Loucy (cell line): ENCODE measurements at regions not wholly inside any gene's neighbourhood (a gene's known extent, or its start where the extent isn't known, plus 50 kb on each side); places are given as distances from the start of the nearest gene placed in this dataset.

ENCODE experiments used
- H2AFZ ChIP-seq: fragments of 200-600 bp; sonication (generic); 2 replicates; pipeline ENCODE4 v1.6.0; 2016; ENCODE audit warnings: antibody characterized with exemption, mild to moderate bottlenecking, low read length, moderate library complexity
- H3F3A ChIP-seq: fragments of 200-600 bp; 2 replicates; pipeline ENCODE4 v1.6.0; 2016; ENCODE audit warnings: antibody characterized with exemption, low read depth, mild to moderate bottlenecking
- H3K27me3 ChIP-seq: fragments of 200-600 bp; sonication (generic); 2 replicates; pipeline ENCODE4 v1.6.1; 2014; ENCODE audit warnings: low read length, mild to moderate bottlenecking; ENCODE audit not compliant: insufficient read depth, poor library complexity, severe bottlenecking
- H3K36me3 ChIP-seq: fragments of 200-600 bp; sonication (generic); 2 replicates; pipeline ENCODE4 v1.6.1; 2016; ENCODE audit warnings: low read length; ENCODE audit not compliant: insufficient read depth
- H3K4me1 ChIP-seq: fragments of 200-600 bp; sonication (generic); 2 replicates; pipeline ENCODE4 v1.5.1; 2014; ENCODE audit warnings: low read length, mild to moderate bottlenecking; ENCODE audit not compliant: insufficient read depth, poor library complexity, severe bottlenecking
- H3K4me2 ChIP-seq: fragments of 200-600 bp; sonication (generic); 2 replicates; pipeline ENCODE4 v1.6.0; 2014; ENCODE audit warnings: antibody characterized with exemption, low read length, low read depth, mild to moderate bottlenecking; ENCODE audit not compliant: poor library complexity, severe bottlenecking
- H3K4me3 ChIP-seq: fragments of 200-600 bp; sonication (generic); 2 replicates; pipeline ENCODE4 v1.5.1; 2014; ENCODE audit warnings: low read length, mild to moderate bottlenecking, mixed read lengths; ENCODE audit not compliant: poor library complexity, severe bottlenecking
- H3K79me2 ChIP-seq: fragments of 200-600 bp; sonication (generic); 2 replicates; pipeline ENCODE4 v1.6.1; 2014; ENCODE audit warnings: low read length; ENCODE audit not compliant: insufficient read depth
- H3K9ac ChIP-seq: fragments of 200-600 bp; sonication (generic); 2 replicates; pipeline ENCODE4 v1.6.0; 2014; ENCODE audit warnings: mild to moderate bottlenecking, low read depth, low read length, moderate library complexity; ENCODE audit not compliant: poor library complexity, severe bottlenecking
- H3K9me2 ChIP-seq: fragments of 200-600 bp; sonication (generic); replicated peaks from 2 replicates; pipeline ENCODE4 v1.6.1; 2016; ENCODE audit warnings: low read depth, low read length, mixed read lengths
- H3K9me3 ChIP-seq: fragments of 200-600 bp; sonication (generic); 2 replicates; pipeline ENCODE4 v1.6.1; 2014; ENCODE audit warnings: mild to moderate bottlenecking, antibody characterized with exemption, low read length, low read depth; ENCODE audit not compliant: insufficient read depth
- H4K20me1 ChIP-seq: fragments of 200-600 bp; sonication (generic); 2 replicates; pipeline ENCODE4 v1.6.0; 2014; ENCODE audit warnings: antibody characterized with exemption, low read length, mild to moderate bottlenecking; ENCODE audit not compliant: insufficient read depth, poor library complexity, severe bottlenecking
- CTCF ChIP-seq: fragments of 200-600 bp; sonication (generic); conservative IDR thresholded peaks from 2 replicates; pipeline ENCODE4 v1.5.1; 2014; ENCODE audit warnings: mild to moderate bottlenecking, antibody characterized with exemption, low read length
- EZH2phosphoT487 ChIP-seq: fragments of 200-600 bp; IDR thresholded peaks from 2 replicates; pipeline ENCODE4 v1.6.1; 2018; ENCODE audit warnings: antibody characterized with exemption, mild to moderate bottlenecking, moderate library complexity, borderline replicate concordance

- peak overlapping the region; percentile 5 for H3K4me2 ChIP-seq
- no peak overlapping the region for H3K9ac ChIP-seq
- no peaks in the 10 kb centered on the region for H4K20me1 ChIP-seq
- peak overlapping the region; percentile 80 for H2AFZ ChIP-seq
- no peak overlapping the region for H3K4me3 ChIP-seq
- H3K9me2 ChIP-seq: no peaks in the 10 kb centered on the region
- no peaks in the 10 kb centered on the region for H3K9me3 ChIP-seq
- no peaks in the 10 kb centered on the region for H3F3A ChIP-seq
- TF ChIP-seq EZH2phosphoT487 (no peak), CTCF (no peak)
- H3K79me2 ChIP-seq: no peaks in the 10 kb centered on the region
- no peaks in the 10 kb centered on the region for H3K36me3 ChIP-seq
- H3K27me3 ChIP-seq: no peaks in the 10 kb centered on the region
- H3K4me1 ChIP-seq: peaks cover 20% of the 10 kb centered on the region
Observed at GRCh38 chr6:7041511-7042026, 66.2 kb upstream of the RREB1 start.

GRCh38 chr6:7042056-7042653, 65.6 kb upstream of the RREB1 start:
- H3K9me3 ChIP-seq: no peaks in the 10 kb centered on the region
- no peaks in the 10 kb centered on the region for H3K27me3 ChIP-seq
- H4K20me1 ChIP-seq: no peaks in the 10 kb centered on the region
- no peaks in the 10 kb centered on the region for H3K79me2 ChIP-seq
- H3K36me3 ChIP-seq: no peaks in the 10 kb centered on the region
- no peaks in the 10 kb centered on the region for H3K9me2 ChIP-seq
- TF ChIP-seq CTCF (no peak), EZH2phosphoT487 (no peak)
- H3F3A ChIP-seq: no peaks in the 10 kb centered on the region
- peak overlapping the region; percentile 5 for H3K4me2 ChIP-seq
- H2AFZ ChIP-seq: peak overlapping the region; percentile 80
- H3K4me1 ChIP-seq: peaks cover 25% of the 10 kb centered on the region
- no peak overlapping the region for H3K4me3 ChIP-seq
- no peak overlapping the region for H3K9ac ChIP-seq

GRCh38 chr6:7042654-7043545, 64.9 kb upstream of the RREB1 start:
- H3K36me3 ChIP-seq: no peaks in the 10 kb centered on the region
- peak overlapping the region; percentile 5 for H3K4me2 ChIP-seq
- no peak overlapping the region for H3K4me3 ChIP-seq
- H3K27me3 ChIP-seq: no peaks in the 10 kb centered on the region
- peak overlapping the region; percentile 80 for H2AFZ ChIP-seq
- TF ChIP-seq CTCF (no peak), EZH2phosphoT487 (no peak)
- no peaks in the 10 kb centered on the region for H3K9me2 ChIP-seq
- H3K4me1 ChIP-seq: peaks cover 32% of the 10 kb centered on the region
- H4K20me1 ChIP-seq: no peaks in the 10 kb centered on the region
- no peaks in the 10 kb centered on the region for H3K9me3 ChIP-seq
- H3K9ac ChIP-seq: no peak overlapping the region
- no peaks in the 10 kb centered on the region; the same call in 1 of the 2 replicates for H3F3A ChIP-seq
- no peaks in the 10 kb centered on the region for H3K79me2 ChIP-seq
